Aorta (tissue), 5 donors: ENCODE measurements at regions not wholly inside any gene's neighbourhood (a gene's known extent, or its start where the extent isn't known, plus 50 kb on each side); places are given as distances from the start of the nearest gene placed in this dataset.
"Not testable (repeated sequence)": the region's sequence is repeated elsewhere in the genome, so short reads cannot be mapped to it uniquely, and the experiment has no call there.

Source experiments
- ATAC-seq: fragments of 200-7000 bp; cut with Tn5 transposase; one replicate; pipeline ENCODE4 v1.9.1; 2022; ENCODE audit warnings: moderate library complexity; ENCODE audit not compliant: low FRiP score
- DNase-seq, 2 donors: peaks; one replicate each; pipeline ENCODE4 v3.0.0-alpha.2; 2020
- H3K27ac ChIP-seq, 2 donors: one replicate each; pipeline ENCODE4 v1.5.1; 2013; ENCODE audit warnings: low read length in 2 of 2, mild to moderate bottlenecking in 2 of 2, moderate library complexity in 2 of 2, control low read depth in 1 of 2, inconsistent platforms in 1 of 2, low read depth in 1 of 2
- H3K27me3 ChIP-seq, 2 donors: one replicate each; pipeline ENCODE4 v1.6.1; 2013; ENCODE audit warnings: control low read depth in 1 of 2, low read length in 1 of 2, mild to moderate bottlenecking in 1 of 2, moderate library complexity in 1 of 2; ENCODE audit not compliant: insufficient read depth in 2 of 2, control insufficient read depth in 1 of 2
- H3K36me3 ChIP-seq, 2 donors: one replicate each; pipeline ENCODE4 v1.6.1; 2013; ENCODE audit warnings: control low read depth in 1 of 2, low read length in 1 of 2, mild to moderate bottlenecking in 1 of 2; ENCODE audit not compliant: insufficient read depth in 2 of 2, control insufficient read depth in 1 of 2
- H3K4me1 ChIP-seq, 2 donors: one replicate each; pipeline ENCODE4 v1.6.1; 2013; ENCODE audit warnings: low read length in 2 of 2, control low read depth in 1 of 2, mild to moderate bottlenecking in 1 of 2, moderate library complexity in 1 of 2; ENCODE audit not compliant: insufficient read depth in 2 of 2, control insufficient read depth in 1 of 2
- H3K4me3 ChIP-seq, 2 donors: one replicate each; pipeline ENCODE4 v1.5.1; 2013; ENCODE audit warnings: low read length in 2 of 2, control low read depth in 1 of 2, mild to moderate bottlenecking in 1 of 2
- H3K9me3 ChIP-seq: one replicate; pipeline ENCODE4 v1.6.1; 2013; ENCODE audit warnings: mild to moderate bottlenecking, low read length; ENCODE audit not compliant: control insufficient read depth
- WGBS, 2 donors: extraction: QIAGEN DNeasy Blood & Tissue Kit; methylation state at CpG; one replicate each; pipeline ENCODE4 v1.1.7; 2013; 5-methylcytosine and 5-hydroxymethylcytosine counted together
- intact Hi-C, 2 donors: fragments of 100-400 bp; cut with DNase I; formaldehyde crosslinking; loops; one replicate each; pipeline versions ENCODE4 v1.14.2 to v1.15.0; 2022
- donor health status: healthy with polysubstance abuse.
- donor health status: Bipolar disorder and iron deficiency.
- donor health status: DM: no; HTN: no; CAD: no.
- donor health status: DM: no; HTN: no; CAD: no.
- donor health status: DM: yes; HTN: yes; CAD: no.

DNA sequence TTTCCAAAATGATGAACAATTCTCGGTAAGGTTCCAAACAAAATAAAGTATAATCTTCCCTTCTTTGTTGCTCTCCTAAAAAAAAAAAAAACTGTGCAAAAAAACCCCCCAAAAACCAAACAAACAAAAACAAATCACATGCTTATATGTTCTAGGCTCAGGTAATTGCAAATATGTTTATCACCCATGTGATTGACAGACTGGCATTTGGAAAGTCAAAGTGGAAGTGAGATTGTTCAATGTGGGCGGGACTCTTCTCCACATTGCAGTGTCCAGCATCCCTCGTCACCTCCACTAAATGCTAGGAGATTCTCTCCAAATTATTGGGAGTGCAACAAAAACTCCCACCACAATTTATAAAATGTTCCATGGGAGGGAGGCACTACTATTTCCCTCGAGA, 57.6 kb upstream of the CACNA1D start:
- Histone ChIP-seq H3K4me3 (no peak overlapping the region), H3K4me1 (no peaks in the 10 kb centered on the region), H3K9me3 (no peaks in the 10 kb centered on the region), H3K36me3 (no peaks in the 10 kb centered on the region), H3K27me3 (no peaks in the 10 kb centered on the region), H3K27ac (no peak overlapping the region)
- intact Hi-C loops, result no loop called here
- 89 to 90% methylated on average over 4 of the region's 4 CpGs for WGBS, 2 donors
- ATAC-seq, result no peak
- no peak for DNase-seq

DNA sequence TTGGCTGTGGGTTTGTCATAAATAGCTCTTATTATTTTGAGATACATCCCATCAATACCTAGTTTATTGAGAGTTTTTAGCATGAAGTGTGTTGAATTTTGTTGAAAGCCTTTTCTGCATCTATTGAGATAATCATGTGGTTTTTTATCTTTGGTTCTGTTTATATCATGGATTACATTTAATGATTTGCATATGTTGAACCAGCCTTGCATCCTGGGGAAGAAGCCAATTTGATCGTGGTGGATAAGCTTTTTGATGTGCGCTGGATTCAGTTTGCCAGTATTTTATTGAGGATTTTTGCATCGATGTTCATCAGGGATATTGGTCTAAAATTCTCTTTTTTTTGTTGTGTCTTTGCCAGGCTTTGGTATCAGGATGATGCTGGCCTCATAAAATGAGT, 51.5 kb upstream of the CACNA1D start:
- ATAC-seq, DNase-seq, H3K4me3 ChIP-seq, H3K27ac ChIP-seq, intact Hi-C loops, H3K9me3 ChIP-seq, H3K36me3 ChIP-seq, H3K4me1 ChIP-seq, H3K27me3 ChIP-seq: not testable (repeated sequence)
- 83 to 90% methylated on average over 3 of the region's 3 CpGs for WGBS, 2 donors
